GM12891 (cell line): ENCODE measurements at regions not wholly inside any gene's neighbourhood (a gene's known extent, or its start where the extent isn't known, plus 50 kb on each side); places are given as distances from the start of the nearest gene placed in this dataset.

Experiments
- POLR2A ChIP-seq: IDR thresholded peaks from 2 replicates; pipeline ENCODE4 v1.6.1; 2011; ENCODE audit warnings: low read depth, low read length, control low read depth
- POLR2AphosphoS5 ChIP-seq: IDR thresholded peaks from 2 replicates; pipeline ENCODE4 v1.6.1; 2011; ENCODE audit warnings: low read depth, low read length, control low read depth

GRCh38 chr18:61965311-61965710, 72.5 kb upstream of the RNF152 start:
- TF ChIP-seq POLR2A (no peak), POLR2AphosphoS5 (no peak)
